Duodenal mucosa (tissue), 2 donors: ENCODE measurements at regions not wholly inside any gene's neighbourhood (a gene's known extent, or its start where the extent isn't known, plus 50 kb on each side); places are given as distances from the start of the nearest gene placed in this dataset.

Experiments used
- H3K27ac ChIP-seq: one replicate; pipeline ENCODE4 v1.7.0; 2013; ENCODE audit warnings: low read depth, low read length
- H3K27me3 ChIP-seq, 2 donors: one replicate each; pipeline ENCODE4 v1.7.0; 2013; ENCODE audit warnings: low read length in 2 of 2, control low read depth in 1 of 2; ENCODE audit not compliant: insufficient read depth in 2 of 2, control insufficient read depth in 1 of 2
- H3K36me3 ChIP-seq, 2 donors: one replicate each; pipeline ENCODE4 v1.7.0; 2013; ENCODE audit warnings: low read length in 2 of 2, control low read depth in 1 of 2; ENCODE audit not compliant: insufficient read depth in 2 of 2, control insufficient read depth in 1 of 2
- H3K4me1 ChIP-seq, 2 donors: one replicate each; pipeline ENCODE4 v1.7.0; 2013; ENCODE audit warnings: low read length in 2 of 2, control low read depth in 1 of 2; ENCODE audit not compliant: insufficient read depth in 2 of 2, control insufficient read depth in 1 of 2
- H3K4me3 ChIP-seq, 2 donors: one replicate each; pipeline ENCODE4 v1.7.0; 2013; ENCODE audit warnings: low read length in 2 of 2, low read depth in 1 of 2
- H3K9ac ChIP-seq, 2 donors: one replicate each; pipeline ENCODE4 v1.7.0; 2013; ENCODE audit warnings: low read length in 2 of 2, low read depth in 1 of 2
- H3K9me3 ChIP-seq, 2 donors: one replicate each; pipeline ENCODE4 v1.7.0; 2013; ENCODE audit warnings: low read length in 2 of 2, control low read depth in 1 of 2; ENCODE audit not compliant: control insufficient read depth in 1 of 2

DNA sequence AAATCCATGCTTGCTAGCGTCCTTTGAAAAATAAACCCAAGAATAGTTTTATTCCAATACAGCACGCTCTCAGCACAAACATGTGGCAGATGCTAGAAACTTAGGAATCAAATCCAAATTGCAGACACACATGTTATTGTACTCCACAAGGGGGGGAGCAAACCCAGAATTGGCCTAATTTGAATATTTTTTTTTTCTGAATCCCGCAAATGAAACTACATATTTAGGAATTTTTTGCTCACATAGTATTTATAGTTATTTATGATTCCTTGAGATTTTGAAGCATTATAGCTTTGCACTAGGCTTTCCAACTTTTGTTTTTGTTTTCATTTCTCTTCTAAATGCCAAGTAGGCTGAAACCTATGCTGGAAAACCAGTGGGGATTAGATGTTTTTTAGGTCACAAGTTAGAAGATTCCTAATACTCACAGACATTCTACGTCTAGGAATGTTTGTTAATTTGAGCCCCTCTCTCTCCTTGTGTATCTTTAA, 59.3 kb upstream of the CDH11 start:
- H3K27me3 ChIP-seq, result no peaks in the 10 kb centered on the region
- H3K4me3 ChIP-seq, result no peak overlapping the region
- no peak overlapping the region for H3K9ac ChIP-seq
- H3K27ac ChIP-seq, result no peak overlapping the region
- H3K4me1 ChIP-seq, result peaks cover 0 to 3% of the 10 kb centered on the region in 2 donors
- no peaks in the 10 kb centered on the region for H3K9me3 ChIP-seq
- no peaks in the 10 kb centered on the region for H3K36me3 ChIP-seq

DNA sequence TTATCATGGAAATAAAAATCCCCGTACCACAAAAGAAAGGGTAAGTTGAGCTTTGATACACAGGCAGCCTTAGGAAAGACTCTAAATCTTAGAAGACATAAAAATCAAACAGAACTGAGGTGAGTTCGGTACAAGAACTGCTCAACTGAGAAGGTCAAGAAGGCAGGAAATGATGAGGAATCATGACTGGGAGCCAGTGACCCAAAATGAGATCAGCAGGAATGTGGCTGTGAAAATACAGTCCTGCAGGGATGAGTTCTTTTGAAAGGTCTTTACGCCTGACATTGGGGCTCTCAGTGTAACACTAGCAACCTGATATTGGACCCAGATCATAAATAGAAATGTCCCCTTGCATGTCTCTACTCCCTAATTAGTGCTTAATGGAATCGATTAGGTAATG, 56.3 kb upstream of the CDH11 start:
- Histone ChIP-seq H3K4me1 (peaks cover 0 to 3% of the 10 kb centered on the region in 2 donors), H3K9me3 (no peaks in the 10 kb centered on the region), H3K27me3 (no peaks in the 10 kb centered on the region), H3K9ac (no peak overlapping the region), H3K4me3 (no peak overlapping the region), H3K27ac (no peak overlapping the region), H3K36me3 (no peaks in the 10 kb centered on the region)

DNA sequence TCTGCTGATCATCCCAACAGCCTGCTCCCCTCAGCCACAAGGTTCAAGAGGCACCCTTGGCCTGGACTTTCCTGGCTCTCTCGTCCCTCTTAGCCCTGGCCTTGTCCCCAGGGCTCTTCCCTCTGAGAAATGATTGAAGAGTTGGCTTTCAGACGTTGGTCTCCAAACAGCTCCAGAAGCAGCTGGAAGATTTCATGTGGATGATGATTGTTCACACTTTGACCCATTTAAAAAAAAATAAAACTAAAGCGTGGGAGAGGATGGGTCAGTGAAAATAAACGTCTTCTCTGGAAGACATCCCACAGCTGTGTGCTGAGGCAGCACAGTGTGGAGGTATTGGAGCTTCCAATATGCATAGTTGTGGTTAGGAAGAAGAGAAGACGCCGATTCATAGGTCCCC, 54.7 kb upstream of the CDH11 start:
- no peaks in the 10 kb centered on the region for H3K36me3 ChIP-seq
- H3K9me3 ChIP-seq, result no peaks in the 10 kb centered on the region
- H3K4me3 ChIP-seq, result no peak overlapping the region
- no peaks in the 10 kb centered on the region for H3K27me3 ChIP-seq
- no peak overlapping the region for H3K27ac ChIP-seq
- H3K4me1 ChIP-seq, result peaks cover 0 to 3% of the 10 kb centered on the region in 2 donors
- no peak overlapping the region for H3K9ac ChIP-seq

DNA sequence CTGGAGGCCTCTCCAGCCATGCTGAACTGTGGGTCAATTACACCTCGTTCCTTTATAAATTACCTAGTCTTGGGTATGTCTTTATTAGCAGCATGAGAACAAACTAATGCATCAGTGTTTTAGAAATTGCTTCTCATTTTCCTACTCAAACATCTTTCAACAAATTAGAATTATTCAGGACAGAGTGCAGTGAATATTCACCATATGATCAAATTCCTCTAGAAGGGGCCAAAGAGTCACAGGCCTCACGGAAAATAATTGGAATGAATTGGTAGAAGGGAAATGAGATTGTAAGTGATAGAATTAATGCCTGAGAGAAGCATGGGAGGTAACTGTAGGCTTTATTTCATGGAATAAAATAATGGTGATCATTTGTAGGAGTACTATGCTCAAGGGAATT, 50.5 kb upstream of the CDH11 start:
- H3K36me3 ChIP-seq, result no peaks in the 10 kb centered on the region
- no peaks in the 10 kb centered on the region for H3K9me3 ChIP-seq
- H3K4me3 ChIP-seq, result no peak overlapping the region
- H3K27me3 ChIP-seq, result no peaks in the 10 kb centered on the region
- H3K4me1 ChIP-seq, result peaks cover 0 to 3% of the 10 kb centered on the region in 2 donors
- no peak overlapping the region for H3K27ac ChIP-seq
- H3K9ac ChIP-seq, result no peak overlapping the region
